HG03354 (cell line): ENCODE measurements at regions not wholly inside any gene's neighbourhood (a gene's known extent, or its start where the extent isn't known, plus 50 kb on each side); places are given as distances from the start of the nearest gene placed in this dataset.
"Not testable (repeated sequence)": the region's sequence is repeated elsewhere in the genome, so short reads cannot be mapped to it uniquely, and the experiment has no call there.

Experiments used
- ATAC-seq: cut with Tn5 transposase; IDR thresholded peaks from one replicate; pipeline ENCODE4 v1.9.1; 2021; ENCODE audit warnings: mild to moderate bottlenecking; ENCODE audit not compliant: unreplicated experiment, poor library complexity, severe bottlenecking

GRCh38 chr16:52742608-52743170 is 195.7 kb upstream of the TOX3 start:
- no peak for ATAC-seq

- ATAC-seq: no peak
Measured at GRCh38 chr16:52742052-52742451, 195.1 kb upstream of the TOX3 start.

DNA sequence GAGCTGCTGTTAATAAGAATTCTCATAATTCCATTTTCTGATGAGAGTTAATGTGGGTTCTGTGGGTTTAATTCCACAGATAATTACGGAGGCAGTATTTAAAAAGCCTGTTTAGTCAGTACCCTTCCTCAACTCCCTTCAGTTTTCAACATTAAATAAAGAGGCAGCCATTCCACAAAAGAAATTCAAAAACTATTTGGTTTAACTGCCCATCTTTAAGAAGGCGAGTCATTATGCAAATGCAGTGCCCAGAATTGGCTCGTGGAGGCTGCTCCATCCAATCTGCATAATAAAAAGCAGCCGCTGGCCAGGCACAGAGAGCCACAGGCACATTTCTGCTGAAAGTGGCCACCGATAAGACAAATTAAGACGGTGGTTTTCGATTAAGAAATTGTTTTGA is 194.4 kb upstream of the TOX3 start:
- ATAC-seq: no peak

DNA sequence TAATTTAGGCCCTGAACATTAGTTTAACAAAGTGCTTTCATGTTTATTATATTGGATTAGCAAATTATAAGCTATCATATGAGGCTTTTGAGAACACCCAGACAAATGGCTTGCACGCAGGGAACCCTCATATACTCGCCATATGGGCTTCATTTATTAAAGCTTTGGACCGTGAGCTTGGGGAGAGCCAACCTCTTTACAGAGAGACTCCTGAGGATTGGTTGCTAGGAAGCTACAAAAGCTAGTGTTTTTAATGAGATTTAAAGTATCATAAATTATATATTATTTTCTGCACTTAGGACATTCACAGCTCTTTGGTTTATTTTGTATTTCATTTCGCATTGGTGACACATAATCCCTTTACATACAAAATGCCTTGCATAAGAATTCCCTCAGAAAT is 193.8 kb upstream of the TOX3 start:
- ATAC-seq: no peak

DNA sequence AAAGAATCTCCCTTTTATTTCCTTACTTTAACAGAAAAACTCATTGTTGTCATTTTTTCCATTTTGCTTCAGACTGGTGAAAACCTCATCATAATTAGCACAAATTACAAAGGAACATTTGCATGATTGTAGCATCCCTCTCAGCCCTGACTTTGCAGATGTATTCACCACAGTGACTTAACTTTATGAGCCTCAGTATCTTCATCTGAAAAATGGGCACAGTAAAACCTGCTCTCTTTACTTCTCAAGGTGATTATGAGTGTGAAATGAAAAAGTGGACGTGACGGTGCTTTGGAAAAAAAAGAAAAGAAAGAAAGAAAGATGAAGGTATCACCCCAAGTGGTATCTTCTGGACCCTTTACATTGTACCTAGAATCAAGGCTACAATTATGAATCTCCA is 193.4 kb upstream of the TOX3 start:
- no peak for ATAC-seq

- not testable (repeated sequence) for ATAC-seq
Measured at GRCh38 chr16:52738992-52739391, 192.0 kb upstream of the TOX3 start.

DNA sequence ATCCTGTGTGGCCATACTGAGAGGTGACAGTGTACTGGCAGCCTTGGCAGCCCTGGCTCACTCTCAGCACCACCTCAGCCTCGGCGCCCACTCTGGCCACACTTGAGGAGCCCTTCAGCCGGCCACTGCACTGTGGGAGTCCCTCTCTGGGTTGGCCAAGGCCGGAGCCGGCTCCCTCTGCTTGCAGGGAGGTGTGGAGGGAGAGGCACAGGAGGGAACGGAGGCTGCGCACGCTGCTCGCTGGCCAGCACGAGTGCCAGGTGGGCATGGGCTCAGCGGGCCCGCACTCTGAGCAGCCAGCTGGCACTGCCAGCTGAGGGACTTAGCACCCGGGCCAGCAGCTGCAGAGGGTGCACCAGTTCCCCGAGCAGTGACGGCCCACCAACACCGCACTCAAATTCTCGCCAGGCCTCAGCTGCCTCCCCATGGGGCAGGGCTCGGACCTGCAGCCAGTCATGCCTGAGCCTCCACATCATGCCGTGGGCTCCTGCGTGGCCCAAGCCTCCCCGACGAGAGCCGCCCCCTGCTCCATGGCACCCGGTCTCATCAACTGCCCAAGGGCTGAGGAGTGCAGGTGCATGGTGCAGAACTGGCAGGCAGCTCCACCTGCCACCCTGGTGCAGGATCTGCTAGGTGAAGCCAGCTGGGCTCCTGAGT is 184.4 kb upstream of the TOX3 start:
- no peak for ATAC-seq

GRCh38 chr16:52729731-52730130 is 182.8 kb upstream of the TOX3 start:
- ATAC-seq: no peak

- no peak for ATAC-seq
Measured at GRCh38 chr16:52727849-52728248, 180.9 kb upstream of the TOX3 start.

GRCh38 chr16:52727441-52727840 is 180.5 kb upstream of the TOX3 start:
- ATAC-seq: no peak

DNA sequence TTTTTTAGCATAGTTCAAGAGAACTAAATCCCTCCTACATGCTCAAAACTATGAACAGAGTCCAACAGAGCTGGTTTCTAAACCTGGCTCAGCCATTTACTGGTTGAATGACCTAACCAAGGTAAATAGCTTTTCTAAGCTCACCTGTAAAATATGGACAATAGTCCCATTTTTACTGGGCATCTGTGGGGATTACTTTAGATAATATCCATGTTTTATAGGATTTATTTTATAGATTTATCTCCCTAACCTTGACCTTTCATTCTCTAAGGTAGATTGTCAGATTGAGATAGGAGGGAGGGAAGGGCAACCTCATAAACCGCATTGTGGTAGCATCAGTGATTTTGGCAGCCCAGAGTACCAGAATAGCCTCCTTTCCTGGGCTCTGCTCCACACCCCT is 178.5 kb upstream of the TOX3 start:
- no peak for ATAC-seq

- ATAC-seq: no peak
Measured at GRCh38 chr16:52725043-52725442, 178.1 kb upstream of the TOX3 start.

- no peak for ATAC-seq
Measured at GRCh38 chr16:52721331-52721730, 174.4 kb upstream of the TOX3 start.

DNA sequence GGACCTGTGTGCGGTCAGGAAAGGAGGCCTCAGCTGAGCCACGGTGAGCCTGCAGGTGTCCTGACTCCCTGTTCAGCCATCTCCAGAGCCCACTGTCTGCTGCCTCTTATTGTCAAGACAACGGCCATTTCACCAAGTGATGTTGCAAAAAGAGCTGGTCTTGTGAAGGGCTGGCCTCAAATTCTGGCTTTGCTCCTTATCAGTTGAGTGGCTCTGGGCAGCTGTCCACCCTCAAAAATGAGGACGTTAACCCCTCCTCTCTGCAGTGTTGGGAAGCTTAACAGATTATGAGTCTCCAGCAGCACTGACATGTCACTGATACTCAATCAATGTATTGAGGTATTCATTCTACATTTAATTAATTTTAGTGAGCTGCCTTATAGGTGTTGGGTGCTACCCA is 171.1 kb upstream of the TOX3 start:
- no peak for ATAC-seq

- ATAC-seq: no peak
Measured at GRCh38 chr16:52713740-52714139, 166.8 kb upstream of the TOX3 start.

- ATAC-seq: no peak
Measured at GRCh38 chr16:52709306-52709705, 162.4 kb upstream of the TOX3 start.

DNA sequence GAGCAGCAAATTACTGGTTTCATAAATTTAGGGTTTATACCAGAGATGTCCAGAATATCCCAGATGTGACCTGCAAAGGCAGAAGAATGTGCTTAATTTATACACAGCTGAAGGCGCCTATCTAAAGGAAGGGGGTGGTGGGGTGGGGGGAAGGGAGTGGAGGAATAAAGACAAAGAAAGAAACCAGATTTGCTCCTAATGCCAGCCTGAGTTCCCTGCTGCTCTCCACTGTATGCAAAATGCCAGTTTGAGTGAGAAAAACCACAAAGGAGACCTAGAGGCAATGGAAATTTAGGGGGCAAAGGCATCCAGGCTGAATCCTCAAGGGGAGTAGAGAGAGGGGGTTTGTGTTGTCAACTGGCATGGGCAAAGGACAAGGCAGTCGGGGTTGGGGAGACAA is 161.5 kb upstream of the TOX3 start:
- no peak for ATAC-seq

GRCh38 chr16:52707676-52708337 is 160.9 kb upstream of the TOX3 start:
- ATAC-seq: no peak

DNA sequence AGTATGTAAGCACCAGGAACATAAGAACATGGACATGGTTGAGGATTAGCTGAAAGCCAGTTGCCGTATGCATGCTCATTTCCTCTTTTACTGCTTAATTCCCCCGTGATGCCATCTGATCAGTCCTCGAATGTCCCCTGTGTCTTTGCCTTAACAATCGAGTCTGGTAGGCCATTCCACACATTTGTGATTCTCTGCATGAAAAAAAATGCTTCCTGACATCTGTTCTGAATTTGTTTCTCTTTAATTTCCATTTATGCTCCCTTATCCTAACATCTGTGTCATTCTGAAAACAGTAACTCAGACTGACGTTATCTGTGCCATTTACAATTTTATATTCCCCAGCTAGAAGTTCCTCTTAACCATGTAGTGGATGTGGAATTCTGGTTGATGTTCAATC is 158.2 kb upstream of the TOX3 start:
- ATAC-seq: no peak

- ATAC-seq: no peak
Measured at GRCh38 chr16:52697971-52698370, 151.0 kb upstream of the TOX3 start.

GRCh38 chr16:52696126-52696525 is 149.2 kb upstream of the TOX3 start:
- ATAC-seq: no peak
